Skeletal muscle tissue (tissue), 3 donors: ENCODE measurements at regions not wholly inside any gene's neighbourhood (a gene's known extent, or its start where the extent isn't known, plus 50 kb on each side); places are given as distances from the start of the nearest gene placed in this dataset.

Experiments used
- H3K27ac ChIP-seq: one replicate; pipeline ENCODE4 v1.7.0; 2013; ENCODE audit warnings: mild to moderate bottlenecking, low read depth, low read length, inconsistent platforms
- H3K27me3 ChIP-seq, 3 donors: one replicate each; pipeline ENCODE4 v1.7.0; 2013; ENCODE audit warnings: low read length in 3 of 3; ENCODE audit not compliant: control insufficient read depth in 3 of 3, insufficient read depth in 3 of 3
- H3K36me3 ChIP-seq, 3 donors: one replicate each; pipeline ENCODE4 v1.7.0; 2013; ENCODE audit warnings: low read length in 3 of 3; ENCODE audit not compliant: control insufficient read depth in 3 of 3, insufficient read depth in 3 of 3
- H3K4me1 ChIP-seq, 3 donors: one replicate each; pipeline ENCODE4 v1.7.0; 2013; ENCODE audit warnings: low read length in 3 of 3, mild to moderate bottlenecking in 3 of 3; ENCODE audit not compliant: control insufficient read depth in 3 of 3, insufficient read depth in 3 of 3
- H3K4me3 ChIP-seq, 3 donors: one replicate each; pipeline ENCODE4 v1.7.0; 2013; ENCODE audit warnings: low read length in 3 of 3
- H3K9ac ChIP-seq, 3 donors: one replicate each; pipeline ENCODE4 v1.7.0; 2013; ENCODE audit warnings: low read length in 3 of 3, mild to moderate bottlenecking in 3 of 3, moderate library complexity in 2 of 3, low read depth in 1 of 3
- H3K9me3 ChIP-seq, 3 donors: one replicate each; pipeline ENCODE4 v1.7.0; 2013; ENCODE audit warnings: low read length in 3 of 3; ENCODE audit not compliant: control insufficient read depth in 3 of 3
- donor health status: Osteomylitis.

- Histone ChIP-seq H3K9me3 (peaks cover 0 to 6% (median 0%) of the 10 kb centered on the region in 3 donors), H3K4me3 (no peak overlapping the region), H3K36me3 (no peaks in the 10 kb centered on the region), H3K27me3 (peaks cover 22 to 47% (median 43%) of the 10 kb centered on the region in 3 donors), H3K4me1 (peaks cover 0 to 5% (median 0%) of the 10 kb centered on the region in 3 donors), H3K9ac (no peak overlapping the region), H3K27ac (no peak overlapping the region)
Measured at GRCh38 chr14:104291123-104292000, 153.0 kb downstream of the KIF26A start.

- peaks cover 0 to 5% (median 0%) of the 10 kb centered on the region in 3 donors for H3K4me1 ChIP-seq
- peaks cover 0 to 6% (median 0%) of the 10 kb centered on the region in 3 donors for H3K9me3 ChIP-seq
- H3K9ac ChIP-seq, result no peak overlapping the region
- H3K27ac ChIP-seq, result no peak overlapping the region
- H3K27me3 ChIP-seq, result peaks cover 24 to 54% (median 47%) of the 10 kb centered on the region in 3 donors
- H3K4me3 ChIP-seq, result no peak overlapping the region
- no peaks in the 10 kb centered on the region for H3K36me3 ChIP-seq
Measured at GRCh38 chr14:104292084-104292970, 153.9 kb downstream of the KIF26A start.

GRCh38 chr14:104293231-104293841 is 154.9 kb downstream of the KIF26A start:
- no peak overlapping the region for H3K9ac ChIP-seq
- H3K27ac ChIP-seq, result no peak overlapping the region
- H3K36me3 ChIP-seq, result no peaks in the 10 kb centered on the region
- H3K4me1 ChIP-seq, result peaks cover 0 to 5% (median 0%) of the 10 kb centered on the region in 3 donors
- H3K27me3 ChIP-seq, result peaks cover 24 to 63% (median 55%) of the 10 kb centered on the region in 3 donors
- no peak overlapping the region for H3K4me3 ChIP-seq
- peaks cover 0 to 5% (median 0%) of the 10 kb centered on the region in 3 donors for H3K9me3 ChIP-seq

- Histone ChIP-seq H3K36me3 (no peaks in the 10 kb centered on the region), H3K9me3 (no peaks in the 10 kb centered on the region), H3K27me3 (peaks cover 24 to 63% (median 58%) of the 10 kb centered on the region in 3 donors), H3K4me1 (peaks cover 0 to 5% (median 0%) of the 10 kb centered on the region in 3 donors), H3K9ac (no peak overlapping the region), H3K27ac (no peak overlapping the region), H3K4me3 (no peak overlapping the region)
Measured at GRCh38 chr14:104293851-104294627, 155.7 kb downstream of the KIF26A start.

- no peak overlapping the region for H3K4me3 ChIP-seq
- no peaks in the 10 kb centered on the region for H3K9me3 ChIP-seq
- H3K27me3 ChIP-seq, result peaks cover 24 to 63% (median 58%) of the 10 kb centered on the region in 3 donors
- no peak overlapping the region for H3K9ac ChIP-seq
- H3K4me1 ChIP-seq, result peaks cover 0 to 5% (median 0%) of the 10 kb centered on the region in 3 donors
- H3K27ac ChIP-seq, result no peak overlapping the region
- H3K36me3 ChIP-seq, result no peaks in the 10 kb centered on the region
Measured at GRCh38 chr14:104294628-104294982, 156.2 kb downstream of the KIF26A start.

GRCh38 chr14:104294983-104295680 is 156.7 kb downstream of the KIF26A start:
- Histone ChIP-seq H3K36me3 (no peaks in the 10 kb centered on the region), H3K4me1 (peaks cover 0 to 5% (median 5%) of the 10 kb centered on the region in 3 donors), H3K4me3 (no peak overlapping the region), H3K27me3 (peaks cover 24 to 61% (median 58%) of the 10 kb centered on the region in 3 donors), H3K9me3 (no peaks in the 10 kb centered on the region), H3K27ac (no peak overlapping the region), H3K9ac (no peak overlapping the region)

- H3K4me1 ChIP-seq, result peaks cover 0 to 5% (median 5%) of the 10 kb centered on the region in 3 donors
- no peaks in the 10 kb centered on the region for H3K36me3 ChIP-seq
- H3K27ac ChIP-seq, result no peak overlapping the region
- peaks cover 24 to 56% (median 55%) of the 10 kb centered on the region in 3 donors for H3K27me3 ChIP-seq
- no peaks in the 10 kb centered on the region for H3K9me3 ChIP-seq
- H3K9ac ChIP-seq, result no peak overlapping the region
- H3K4me3 ChIP-seq, result no peak overlapping the region
Measured at GRCh38 chr14:104295681-104296387, 157.4 kb downstream of the KIF26A start.

- Histone ChIP-seq H3K27me3 (peaks cover 22 to 52% (median 47%) of the 10 kb centered on the region in 3 donors), H3K4me1 (peaks cover 0 to 5% (median 5%) of the 10 kb centered on the region in 3 donors), H3K36me3 (no peaks in the 10 kb centered on the region), H3K9me3 (no peaks in the 10 kb centered on the region), H3K9ac (no peak overlapping the region), H3K4me3 (no peak overlapping the region), H3K27ac (no peak overlapping the region)
Measured at GRCh38 chr14:104296388-104297312, 158.3 kb downstream of the KIF26A start.
